Muscle of leg (tissue), 3 donors: ENCODE measurements at regions not wholly inside any gene's neighbourhood (a gene's known extent, or its start where the extent isn't known, plus 50 kb on each side); places are given as distances from the start of the nearest gene placed in this dataset.

ENCODE experiments used
- DNase-seq: peaks from one replicate; pipeline ENCODE4 v3.0.0; 2013
- H3K27ac ChIP-seq: one replicate; pipeline ENCODE4 v1.5.1; 2013; ENCODE audit warnings: mild to moderate bottlenecking, low read length, control low read depth
- H3K27me3 ChIP-seq: one replicate; pipeline ENCODE4 v1.6.1; 2013; ENCODE audit warnings: low read length; ENCODE audit not compliant: control insufficient read depth, insufficient read depth
- H3K36me3 ChIP-seq: one replicate; pipeline ENCODE4 v1.6.1; 2013; ENCODE audit warnings: low read length; ENCODE audit not compliant: control insufficient read depth, insufficient read depth
- H3K4me1 ChIP-seq: one replicate; pipeline ENCODE4 v1.6.1; 2013; ENCODE audit warnings: low read length; ENCODE audit not compliant: control insufficient read depth, insufficient read depth
- H3K4me3 ChIP-seq: one replicate; pipeline ENCODE4 v1.5.1; 2013; ENCODE audit warnings: low read length, control low read depth
- H3K9me3 ChIP-seq: replicated peaks from 2 replicates; pipeline ENCODE4 v1.6.1; 2013; ENCODE audit warnings: low read depth, low read length; ENCODE audit not compliant: control insufficient read depth
- WGBS: methylation state at CpG from one replicate; pipeline ENCODE4 v1.1.5; 2013; ENCODE audit warnings: missing lambda C conversion rate; ENCODE audit not compliant: insufficient coverage; 5-methylcytosine and 5-hydroxymethylcytosine counted together

DNA sequence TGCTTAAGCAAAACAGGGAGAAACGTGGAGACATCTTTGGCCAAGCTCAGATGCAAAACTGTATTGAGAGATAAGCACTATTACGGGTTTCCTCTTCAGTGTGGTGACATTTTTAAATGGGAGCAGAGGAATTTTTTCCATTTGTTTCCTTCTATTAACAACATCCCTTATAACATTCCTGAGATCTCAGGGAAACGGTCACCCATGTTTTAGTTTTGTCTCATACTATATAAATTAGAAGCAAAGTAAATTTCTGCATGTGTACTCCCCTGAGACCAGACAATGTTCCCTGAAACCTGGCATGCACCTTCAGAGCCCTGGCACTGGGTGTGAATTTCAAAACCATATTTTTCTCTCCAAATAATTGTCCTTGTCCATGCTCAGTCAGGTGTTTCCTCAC, 57.6 kb upstream of the RNF152 start:
- no CpG with 5 or more reads among the region's 3 CpGs for WGBS

DNA sequence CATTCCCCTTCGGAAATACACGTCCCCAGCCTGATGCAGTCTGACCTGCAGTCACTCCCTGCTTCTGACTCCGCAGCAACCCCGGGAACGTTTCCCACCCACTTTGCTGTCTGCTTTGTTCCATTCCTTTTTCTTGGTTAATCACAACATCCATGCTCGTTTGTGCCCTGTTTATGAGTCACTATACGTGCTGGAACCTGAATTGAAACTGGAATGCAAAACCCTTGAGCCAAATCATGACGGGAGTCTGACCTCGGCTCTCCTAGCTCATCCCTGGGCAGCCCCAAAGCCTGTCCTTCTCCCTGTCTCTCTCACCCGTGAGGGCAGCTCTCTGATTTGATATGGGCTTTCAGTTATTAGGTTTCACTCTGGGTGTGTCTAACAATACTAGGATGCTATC, 57.1 kb upstream of the RNF152 start:
- no peaks in the 10 kb centered on the region for H3K9me3 ChIP-seq
- H3K4me1 ChIP-seq, result peaks cover 12% of the 10 kb centered on the region
- 69% methylated on average over 7 of the region's 10 CpGs for WGBS
- H3K27me3 ChIP-seq, result no peaks in the 10 kb centered on the region
- H3K27ac ChIP-seq, result no peak overlapping the region
- no peaks in the 10 kb centered on the region for H3K36me3 ChIP-seq
- DNase-seq, result no peak
- H3K4me3 ChIP-seq, result no peak overlapping the region

More for the DNA sequence above, 57.6 kb upstream of the RNF152 start:
- H3K4me1 ChIP-seq, result peaks cover 12% of the 10 kb centered on the region
- no peak for DNase-seq
- no peak overlapping the region for H3K4me3 ChIP-seq
- H3K36me3 ChIP-seq, result no peaks in the 10 kb centered on the region
- no peak overlapping the region for H3K27ac ChIP-seq
- H3K27me3 ChIP-seq, result no peaks in the 10 kb centered on the region
- no peaks in the 10 kb centered on the region for H3K9me3 ChIP-seq

DNA sequence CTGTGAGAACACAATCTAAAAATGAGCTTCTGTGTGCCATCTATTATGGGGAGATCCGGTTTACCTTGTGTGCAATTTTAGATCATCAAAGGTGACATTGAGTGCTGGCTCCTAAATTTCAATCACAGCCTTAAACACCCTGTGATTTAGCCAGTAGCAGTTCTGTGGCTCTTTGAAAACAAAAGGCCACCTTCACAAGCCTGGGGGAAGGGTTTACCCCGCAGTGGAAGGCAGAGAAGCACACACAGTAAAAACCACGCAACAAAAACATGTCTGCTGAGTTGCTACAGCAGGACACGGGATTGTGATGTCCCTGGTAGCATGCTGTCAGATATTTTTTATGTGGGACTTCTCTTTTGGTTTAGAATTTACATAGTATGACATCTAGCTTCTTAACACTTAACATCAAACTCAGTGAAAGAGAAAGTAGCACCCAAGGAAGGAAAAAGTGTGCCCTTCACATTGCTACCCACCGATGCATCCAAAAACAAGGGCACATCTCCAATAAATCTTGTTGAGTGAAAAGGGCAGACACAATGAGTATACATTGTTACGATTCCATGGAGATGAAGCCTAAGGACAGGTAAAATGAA, 56.1 kb upstream of the RNF152 start:
- WGBS, result 56% methylated on average over 2 of the region's 6 CpGs
- H3K36me3 ChIP-seq, result no peaks in the 10 kb centered on the region
- no peaks in the 10 kb centered on the region for H3K27me3 ChIP-seq
- peak overlapping the region; percentile 56 for H3K27ac ChIP-seq
- no peak overlapping the region for H3K4me3 ChIP-seq
- no peaks in the 10 kb centered on the region for H3K9me3 ChIP-seq
- no peak for DNase-seq
- H3K4me1 ChIP-seq, result peaks cover 12% of the 10 kb centered on the region

DNA sequence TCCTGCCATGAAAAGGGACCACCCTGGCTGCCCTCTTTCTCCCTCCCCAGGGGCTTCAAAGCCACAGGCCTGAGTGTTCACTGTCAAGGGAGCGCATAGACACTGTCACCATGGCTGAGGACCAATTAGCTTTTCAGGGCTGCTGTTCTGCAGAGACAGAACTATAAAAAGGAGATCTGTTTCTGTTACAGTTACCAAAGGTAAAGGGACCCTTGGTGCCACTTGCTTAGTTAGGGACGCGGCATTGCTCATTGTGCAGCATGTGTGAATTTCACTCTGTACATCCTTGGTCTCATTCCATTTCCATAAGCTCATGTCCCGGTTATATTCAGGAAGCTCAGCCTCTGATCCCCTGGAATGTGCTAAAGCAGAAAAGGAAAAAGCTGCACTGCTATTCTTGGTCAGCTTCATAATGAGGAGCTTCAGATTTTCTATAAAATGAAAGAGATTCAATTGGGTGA, 55.5 kb upstream of the RNF152 start:
- H3K9me3 ChIP-seq, result no peaks in the 10 kb centered on the region
- peaks cover 12% of the 10 kb centered on the region for H3K4me1 ChIP-seq
- peak overlapping the region; percentile 56 for H3K27ac ChIP-seq
- no peaks in the 10 kb centered on the region for H3K27me3 ChIP-seq
- no peak overlapping the region for H3K4me3 ChIP-seq
- no peaks in the 10 kb centered on the region for H3K36me3 ChIP-seq
- peak; percentile 53 for DNase-seq
- WGBS, result 33% methylated on average over 3 of the region's 4 CpGs

DNA sequence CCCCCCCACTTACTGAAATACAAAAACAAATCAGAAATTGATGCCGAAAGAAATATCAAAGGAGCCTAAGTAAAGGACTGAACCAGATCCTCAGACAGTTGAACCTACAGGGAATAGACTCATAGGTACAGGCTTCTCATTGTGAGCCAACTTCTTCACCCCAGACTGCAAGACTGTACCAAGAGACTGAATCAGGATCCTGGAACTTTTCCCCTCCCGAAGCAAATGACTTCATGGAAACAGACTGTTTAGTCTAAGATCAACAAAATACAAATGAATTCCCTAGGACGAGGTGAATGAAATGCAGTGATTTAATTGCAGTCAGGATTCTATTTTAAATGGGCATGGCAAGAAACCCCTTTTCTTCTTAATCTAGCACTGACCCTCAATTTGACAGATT, 53.6 kb upstream of the RNF152 start:
- no peak overlapping the region for H3K27ac ChIP-seq
- peak; percentile 43 for DNase-seq
- WGBS, result 100% methylated on average over 1 of the region's 3 CpGs
- H3K9me3 ChIP-seq, result no peaks in the 10 kb centered on the region
- no peaks in the 10 kb centered on the region for H3K27me3 ChIP-seq
- H3K4me3 ChIP-seq, result no peak overlapping the region
- no peaks in the 10 kb centered on the region for H3K36me3 ChIP-seq
- H3K4me1 ChIP-seq, result peaks cover 12% of the 10 kb centered on the region

DNA sequence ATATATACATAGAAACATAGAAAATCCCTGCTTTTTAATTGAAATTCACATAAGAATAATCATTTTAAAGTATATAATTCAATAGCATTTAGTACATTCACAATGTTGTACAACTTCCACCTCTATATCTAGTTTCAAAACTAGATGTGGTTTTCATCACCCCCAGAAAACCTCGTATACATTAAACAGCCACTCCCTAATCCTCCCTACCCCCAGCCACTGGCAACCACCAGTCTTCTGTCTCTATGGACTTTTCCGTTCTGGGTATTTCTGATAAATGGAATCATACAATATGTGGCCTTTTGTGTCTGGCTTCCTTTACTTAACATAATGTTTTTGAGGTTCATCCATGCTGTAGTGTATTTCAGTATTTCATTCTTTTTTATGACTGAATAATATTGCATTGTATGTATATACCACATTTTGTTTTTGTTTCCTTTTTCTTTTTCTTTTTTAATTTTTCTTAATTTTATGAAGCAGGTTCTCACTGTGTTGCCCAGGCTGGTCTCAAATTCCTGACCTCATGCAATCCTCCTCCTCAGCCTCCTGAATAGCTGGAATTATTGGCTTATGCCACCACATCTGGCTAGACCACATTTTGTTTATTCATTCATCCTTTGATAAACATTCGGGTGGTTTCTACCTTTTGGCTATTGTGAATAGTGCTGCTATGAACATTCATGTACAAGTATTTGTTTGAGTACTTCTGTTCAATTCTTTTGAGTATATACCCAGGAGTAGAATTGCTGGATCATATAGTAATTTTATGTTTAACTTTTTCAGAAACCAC, 50.6 kb upstream of the RNF152 start:
- no peaks in the 10 kb centered on the region for H3K9me3 ChIP-seq
- H3K4me1 ChIP-seq, result peaks cover 6% of the 10 kb centered on the region
- DNase-seq, result no peak
- H3K4me3 ChIP-seq, result no peak overlapping the region
- no peak overlapping the region for H3K27ac ChIP-seq
- H3K36me3 ChIP-seq, result no peaks in the 10 kb centered on the region
- no peaks in the 10 kb centered on the region for H3K27me3 ChIP-seq
- no CpG with 5 or more reads among the region's 3 CpGs for WGBS
